Central memory CD8-positive, alpha-beta T cell (primary cell): ENCODE measurements at regions not wholly inside any gene's neighbourhood (a gene's known extent, or its start where the extent isn't known, plus 50 kb on each side); places are given as distances from the start of the nearest gene placed in this dataset.

Source experiments
- ATAC-seq: fragments of 150-1000 bp; cut with Tn5 transposase; replicated peaks from 2 replicates; pipeline ENCODE4 v1.10.0; 2022; ENCODE audit warnings: mild to moderate bottlenecking, moderate FRiP score, moderate number of reproducible peaks; ENCODE audit not compliant: poor library complexity, severe bottlenecking; ENCODE audit errors: extremely low read depth
- DNase-seq, 2 donors: peaks; one replicate each; pipeline ENCODE4 v3.0.0; 2021; ENCODE audit warnings: low spot score in 2 of 2
- H3K27ac Mint-ChIP-seq: one replicate; pipeline ENCODE4 v1.8.0; 2022; ENCODE audit warnings: low read depth, mild to moderate bottlenecking, moderate library complexity, mixed read lengths
- H3K27me3 Mint-ChIP-seq: one replicate; pipeline ENCODE4 v1.8.0; 2022; ENCODE audit warnings: mixed read lengths
- H3K36me3 Mint-ChIP-seq: one replicate; pipeline ENCODE4 v1.8.0; 2022; ENCODE audit warnings: mild to moderate bottlenecking, moderate library complexity, mixed read lengths; ENCODE audit not compliant: insufficient read depth
- H3K4me1 Mint-ChIP-seq: one replicate; pipeline ENCODE4 v1.8.0; 2022; ENCODE audit warnings: mixed read lengths
- H3K4me3 Mint-ChIP-seq: one replicate; pipeline ENCODE4 v1.8.0; 2022; ENCODE audit warnings: mild to moderate bottlenecking, moderate library complexity, mixed read lengths
- H3K9me3 Mint-ChIP-seq: one replicate; pipeline ENCODE4 v1.8.0; 2022; ENCODE audit warnings: mixed read lengths

DNA sequence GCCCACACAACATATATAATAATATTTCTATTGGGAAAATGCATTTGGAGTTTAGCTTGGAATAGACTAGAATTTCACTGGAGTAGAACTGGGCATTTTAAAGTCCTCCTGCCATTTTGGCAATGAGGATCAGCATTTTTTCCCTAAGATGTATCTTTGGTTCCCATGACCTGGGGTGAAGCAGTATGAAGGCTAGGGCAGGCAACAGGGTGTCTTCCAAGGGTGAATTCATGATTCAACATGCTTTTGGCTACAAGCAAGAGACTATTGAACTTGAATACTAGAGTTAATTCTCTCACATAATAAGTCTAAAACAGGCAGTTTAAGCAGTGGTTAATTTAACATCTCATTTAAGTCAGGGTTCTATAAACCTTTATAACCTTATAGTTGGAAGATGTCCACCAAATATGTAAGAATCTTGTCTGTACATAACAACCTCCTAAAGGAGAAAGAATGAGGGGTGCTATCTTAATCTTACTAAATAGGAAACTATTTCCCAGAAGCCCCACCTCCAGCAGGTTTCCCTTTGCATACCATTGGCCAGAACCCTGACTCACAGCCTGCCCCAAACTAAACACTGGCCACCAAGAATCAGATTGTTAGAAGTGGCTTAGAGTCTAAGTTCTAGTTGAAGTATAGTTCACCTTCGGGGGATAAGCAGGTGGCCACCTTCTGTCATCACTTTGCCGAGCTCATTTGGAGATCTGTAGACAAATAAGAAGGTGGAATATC lies 96.0 kb upstream of the PRPS1L1 start:
- Mint-ChIP-seq H3K27me3 (no peaks in the 10 kb centered on the region), H3K9me3 (no peaks in the 10 kb centered on the region), H3K36me3 (peaks cover 2% of the 10 kb centered on the region), H3K4me3 (no peak overlapping the region), H3K4me1 (no peaks in the 10 kb centered on the region), H3K27ac (no peak overlapping the region)
- DNase-seq: no peak
- no peak for ATAC-seq

DNA sequence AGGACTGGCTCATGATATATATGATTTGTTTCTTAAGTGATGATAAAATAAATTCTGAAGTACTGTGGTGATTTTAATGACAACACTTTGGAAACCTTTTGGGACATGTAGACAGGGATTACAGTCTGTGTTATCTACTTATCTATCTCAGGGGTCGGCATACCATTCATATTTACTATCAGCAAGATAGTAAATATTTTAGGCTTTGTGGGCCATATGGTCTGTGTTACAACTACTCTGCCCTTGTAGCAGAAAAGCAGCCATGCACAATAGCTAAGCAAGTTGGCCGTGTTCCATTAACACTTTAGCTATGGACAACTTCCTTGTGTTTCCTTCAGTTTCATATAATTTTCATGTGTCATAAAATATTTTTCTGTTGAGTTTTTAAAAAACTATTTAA lies 97.8 kb upstream of the PRPS1L1 start:
- no peaks in the 10 kb centered on the region for H3K9me3 Mint-ChIP-seq
- DNase-seq (no peak), ATAC-seq (no peak)
- no peak overlapping the region for H3K4me3 Mint-ChIP-seq
- no peak overlapping the region for H3K27ac Mint-ChIP-seq
- no peaks in the 10 kb centered on the region for H3K27me3 Mint-ChIP-seq
- no peaks in the 10 kb centered on the region for H3K4me1 Mint-ChIP-seq
- peaks cover 3% of the 10 kb centered on the region for H3K36me3 Mint-ChIP-seq

DNA sequence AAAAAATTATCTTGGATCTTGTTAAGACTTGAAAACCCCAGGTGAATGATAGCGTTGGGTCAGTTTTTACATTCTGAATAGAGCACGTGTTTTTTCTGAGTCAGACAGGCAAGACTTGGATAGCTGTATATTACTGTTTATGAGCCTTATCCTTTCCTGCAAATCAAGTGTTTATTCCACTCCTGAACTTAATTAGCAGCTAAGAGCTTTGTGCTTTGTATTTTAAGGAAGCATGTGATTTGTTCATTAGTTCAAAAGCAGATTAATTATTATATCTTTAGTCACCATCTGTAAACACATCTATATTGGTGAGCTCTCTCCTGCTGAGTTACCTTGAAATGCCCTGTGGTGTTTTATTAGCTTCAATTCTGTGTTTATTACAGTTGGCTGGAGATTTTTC lies 98.6 kb upstream of the PRPS1L1 start:
- DNase-seq (no peak), ATAC-seq (no peak)
- H3K36me3 Mint-ChIP-seq: peaks cover 3% of the 10 kb centered on the region
- H3K4me3 Mint-ChIP-seq: no peak overlapping the region
- H3K27me3 Mint-ChIP-seq: peaks cover 2% of the 10 kb centered on the region
- H3K4me1 Mint-ChIP-seq: no peaks in the 10 kb centered on the region
- no peak overlapping the region for H3K27ac Mint-ChIP-seq
- H3K9me3 Mint-ChIP-seq: no peaks in the 10 kb centered on the region

DNA sequence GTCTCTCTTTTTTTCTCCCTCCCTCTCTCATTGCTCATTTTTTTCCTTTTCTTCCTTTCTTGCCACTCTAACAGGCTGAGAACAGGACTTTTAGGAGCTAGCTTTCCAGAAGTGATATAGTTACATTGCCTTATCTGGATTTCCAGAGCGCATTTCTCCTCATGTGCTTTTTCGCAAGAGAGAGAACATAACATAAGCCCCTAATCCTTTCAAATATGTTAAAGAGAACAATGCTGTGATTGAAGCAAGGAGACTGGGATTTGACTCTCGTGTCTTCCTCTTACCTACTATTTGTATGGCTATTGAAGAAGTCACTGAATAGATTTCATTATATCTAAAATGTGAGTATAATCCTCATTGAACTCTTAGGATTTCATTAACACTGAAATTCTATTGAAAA lies 101.2 kb upstream of the PRPS1L1 start:
- Mint-ChIP-seq H3K36me3 (peaks cover 7% of the 10 kb centered on the region), H3K4me3 (no peak overlapping the region), H3K27me3 (peaks cover 10% of the 10 kb centered on the region), H3K27ac (no peak overlapping the region), H3K4me1 (no peaks in the 10 kb centered on the region), H3K9me3 (no peaks in the 10 kb centered on the region)
- ATAC-seq (no peak), DNase-seq (no peak)

DNA sequence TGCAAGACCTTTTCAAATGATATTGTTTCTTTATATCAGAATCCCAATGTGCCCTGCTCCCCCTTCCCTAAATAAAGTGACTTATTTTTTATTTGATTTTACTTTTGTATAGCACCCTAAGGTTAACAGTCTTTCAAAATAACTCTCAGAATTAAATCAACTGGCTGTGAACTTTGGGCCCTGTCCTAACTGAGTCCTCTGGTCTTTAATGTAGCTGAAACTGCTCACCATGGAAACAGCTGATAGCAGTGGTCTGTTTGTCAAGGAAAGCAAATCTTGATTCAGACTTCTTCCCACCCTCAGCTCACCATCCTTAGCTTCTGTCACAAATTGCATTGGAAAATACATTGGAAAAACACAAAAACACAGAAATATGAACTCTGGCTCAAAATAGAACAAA lies 105.2 kb upstream of the PRPS1L1 start:
- H3K36me3 Mint-ChIP-seq: peaks cover 7% of the 10 kb centered on the region
- no peak for ATAC-seq
- H3K9me3 Mint-ChIP-seq: no peaks in the 10 kb centered on the region
- H3K4me1 Mint-ChIP-seq: no peaks in the 10 kb centered on the region
- DNase-seq: no peak
- H3K27me3 Mint-ChIP-seq: peaks cover 10% of the 10 kb centered on the region
- no peak overlapping the region for H3K4me3 Mint-ChIP-seq
- no peak overlapping the region for H3K27ac Mint-ChIP-seq

DNA sequence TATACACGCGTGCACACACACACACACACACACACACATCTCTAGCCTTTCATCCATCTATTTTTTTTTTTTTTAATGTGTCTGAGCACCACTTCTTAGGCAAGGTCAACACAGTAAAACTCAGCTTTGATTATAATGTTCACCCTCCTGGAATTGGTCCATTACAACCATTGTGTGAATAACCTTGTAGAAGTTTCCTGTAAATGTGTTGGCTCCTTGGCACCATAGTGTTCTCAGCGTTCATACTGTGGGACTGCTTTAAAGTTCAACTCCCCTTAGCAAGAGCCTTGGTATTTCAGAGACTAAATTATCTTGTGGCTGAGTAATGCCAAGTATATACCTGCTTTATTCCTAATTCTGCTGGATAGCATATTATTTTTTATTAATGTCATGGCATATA lies 106.3 kb upstream of the PRPS1L1 start:
- Mint-ChIP-seq H3K36me3 (peaks cover 4% of the 10 kb centered on the region), H3K9me3 (no peaks in the 10 kb centered on the region), H3K4me3 (no peak overlapping the region), H3K27me3 (peaks cover 10% of the 10 kb centered on the region), H3K27ac (no peak overlapping the region), H3K4me1 (no peaks in the 10 kb centered on the region)
- ATAC-seq (no peak), DNase-seq (no peak)

DNA sequence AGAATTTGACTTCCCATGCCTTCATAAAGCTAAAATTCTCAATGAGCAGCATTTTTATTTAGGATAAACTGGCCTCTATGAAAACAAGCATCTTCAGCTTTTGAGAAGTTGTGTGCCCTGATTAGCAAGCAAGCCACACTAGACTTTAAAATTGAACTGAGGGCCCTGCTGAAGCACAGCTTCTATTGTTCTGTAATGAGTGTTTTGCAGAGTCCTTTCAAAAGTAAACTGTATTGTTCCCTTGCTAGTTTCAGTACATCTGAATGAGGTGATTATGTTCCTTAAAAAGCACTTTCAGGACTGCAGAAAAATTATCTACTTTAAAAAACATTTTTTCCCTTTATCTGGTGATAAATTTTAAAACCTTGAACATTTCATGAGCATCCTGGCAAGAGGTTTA lies 113.3 kb upstream of the PRPS1L1 start:
- peaks cover 6% of the 10 kb centered on the region for H3K27me3 Mint-ChIP-seq
- no peak for ATAC-seq
- no peaks in the 10 kb centered on the region for H3K36me3 Mint-ChIP-seq
- no peak overlapping the region for H3K4me3 Mint-ChIP-seq
- no peak overlapping the region for H3K27ac Mint-ChIP-seq
- H3K4me1 Mint-ChIP-seq: no peaks in the 10 kb centered on the region
- no peak for DNase-seq
- H3K9me3 Mint-ChIP-seq: no peaks in the 10 kb centered on the region

DNA sequence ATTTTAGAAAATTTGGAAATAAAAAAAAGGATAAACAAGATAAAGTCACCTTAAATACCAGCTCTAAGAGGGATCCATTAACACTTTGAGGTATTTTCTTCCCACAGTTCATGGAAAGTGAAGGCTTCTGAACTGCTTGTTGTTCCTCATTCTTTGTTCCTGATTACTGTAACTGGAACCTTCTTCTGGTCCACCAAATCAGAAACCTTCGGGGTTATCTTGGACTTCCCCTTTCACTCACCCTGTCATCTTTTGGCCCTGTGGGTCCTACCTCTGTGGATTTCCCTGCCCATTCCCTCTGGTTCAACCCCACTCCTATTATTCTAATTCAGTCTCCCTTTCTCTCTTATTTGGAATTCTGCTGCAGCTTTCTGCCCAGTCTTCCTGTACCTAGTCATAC lies 116.5 kb upstream of the PRPS1L1 start:
- Mint-ChIP-seq H3K4me1 (no peaks in the 10 kb centered on the region), H3K9me3 (no peaks in the 10 kb centered on the region), H3K4me3 (no peak overlapping the region), H3K27me3 (peaks cover 6% of the 10 kb centered on the region), H3K36me3 (no peaks in the 10 kb centered on the region), H3K27ac (no peak overlapping the region)
- ATAC-seq (no peak), DNase-seq (no peak)

DNA sequence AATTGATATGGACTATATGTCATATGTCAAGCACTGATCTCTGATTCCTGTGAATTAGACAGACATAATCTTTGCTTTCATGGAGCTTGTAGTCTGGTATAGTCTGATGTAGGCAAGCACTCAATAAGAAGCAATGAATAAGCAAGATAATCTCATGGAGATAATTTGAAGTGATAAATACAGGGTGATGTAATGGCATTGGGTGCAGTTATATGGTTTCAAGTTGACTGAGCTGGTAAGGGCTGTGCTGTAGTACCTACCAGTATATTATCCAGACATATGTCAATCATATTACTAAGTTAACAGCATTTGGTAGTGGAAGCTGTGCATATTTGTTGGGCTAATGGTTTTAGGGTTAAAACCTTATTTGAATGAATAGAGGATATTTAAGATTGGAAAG lies 117.5 kb upstream of the PRPS1L1 start:
- H3K36me3 Mint-ChIP-seq: no peaks in the 10 kb centered on the region
- ATAC-seq: no peak

DNA sequence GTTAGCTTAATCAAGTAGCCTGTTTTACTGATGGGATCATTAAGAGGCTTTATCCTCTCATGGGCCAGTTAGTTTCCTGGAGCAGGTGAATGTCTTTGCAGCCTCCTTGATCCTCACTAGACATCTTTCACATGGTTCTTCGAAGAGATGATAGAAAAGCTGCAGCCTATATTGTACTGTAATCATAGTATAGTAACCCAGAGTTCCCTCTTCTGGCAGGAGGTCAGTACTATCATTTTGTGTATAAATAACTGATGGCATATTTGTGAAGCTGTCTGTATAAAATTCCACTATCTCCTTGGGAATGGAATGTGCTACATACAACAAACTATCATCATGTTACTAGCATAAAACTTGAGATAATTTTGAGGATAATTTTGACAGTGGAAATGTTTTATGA lies 123.8 kb upstream of the PRPS1L1 start:
- Mint-ChIP-seq H3K4me1 (peaks cover 6% of the 10 kb centered on the region), H3K36me3 (no peaks in the 10 kb centered on the region), H3K4me3 (no peak overlapping the region), H3K27me3 (peaks cover 24% of the 10 kb centered on the region), H3K9me3 (no peaks in the 10 kb centered on the region), H3K27ac (no peak overlapping the region)
- ATAC-seq (no peak), DNase-seq (no peak)

More for the DNA sequence above, 117.5 kb upstream of the PRPS1L1 start:
- no peak for DNase-seq
- Mint-ChIP-seq H3K4me3 (no peak overlapping the region), H3K4me1 (no peaks in the 10 kb centered on the region), H3K27me3 (peaks cover 6% of the 10 kb centered on the region), H3K27ac (no peak overlapping the region), H3K9me3 (no peaks in the 10 kb centered on the region)

DNA sequence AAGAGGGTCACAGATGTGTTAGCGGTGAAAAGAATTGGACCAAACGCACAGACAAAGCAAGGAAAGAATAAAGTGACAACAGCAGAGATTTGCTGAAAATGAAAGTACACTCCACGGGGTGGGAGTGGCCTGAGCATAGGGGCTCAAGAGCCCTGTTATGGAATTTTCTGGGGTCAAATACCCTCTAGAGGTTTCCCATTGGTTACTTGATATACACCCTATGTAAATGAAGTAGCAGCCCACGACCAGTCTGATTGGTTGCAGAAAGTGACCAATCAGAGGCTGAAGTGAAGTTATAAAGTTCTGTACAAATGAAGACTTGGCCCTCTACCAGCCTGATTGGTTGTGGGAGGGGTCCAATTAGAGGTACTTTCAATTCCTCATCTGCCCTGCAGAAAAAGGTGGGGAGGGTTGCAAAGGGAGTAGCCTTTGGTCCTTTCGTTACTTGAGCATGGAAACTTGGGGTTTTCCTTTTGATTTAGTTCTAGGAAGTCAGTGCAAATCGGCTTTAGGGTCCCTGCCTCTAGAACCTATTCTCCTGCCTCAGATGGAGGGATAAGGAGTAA lies 125.6 kb upstream of the PRPS1L1 start:
- Mint-ChIP-seq H3K4me3 (no peak overlapping the region), H3K9me3 (no peaks in the 10 kb centered on the region), H3K27me3 (peaks cover 36% of the 10 kb centered on the region), H3K4me1 (peaks cover 6% of the 10 kb centered on the region), H3K36me3 (no peaks in the 10 kb centered on the region), H3K27ac (no peak overlapping the region)
- no peak for DNase-seq
- no peak for ATAC-seq

DNA sequence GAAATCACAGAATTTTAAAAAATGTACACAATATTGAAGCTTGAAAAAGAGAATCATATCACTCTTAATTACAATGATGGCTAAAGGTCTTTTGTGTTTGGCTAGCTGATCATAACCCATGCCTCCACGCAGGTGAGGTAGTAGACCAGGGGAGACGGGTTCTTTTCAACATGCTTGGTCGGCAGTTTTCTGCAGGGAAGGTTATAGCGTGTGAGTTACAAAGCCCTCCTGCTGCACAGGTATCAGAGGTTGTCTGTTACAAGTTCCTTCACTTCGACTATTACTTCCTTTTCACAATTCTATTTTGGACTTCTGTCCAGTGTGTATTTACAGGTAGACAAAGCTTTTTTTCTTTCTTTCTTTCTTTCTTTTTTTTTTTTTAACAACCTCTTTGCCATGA lies 127.1 kb upstream of the PRPS1L1 start:
- H3K27ac Mint-ChIP-seq: no peak overlapping the region
- ATAC-seq (no peak), DNase-seq (no peak)
- no peaks in the 10 kb centered on the region for H3K36me3 Mint-ChIP-seq
- H3K4me3 Mint-ChIP-seq: no peak overlapping the region
- no peaks in the 10 kb centered on the region for H3K9me3 Mint-ChIP-seq
- H3K27me3 Mint-ChIP-seq: peaks cover 49% of the 10 kb centered on the region
- peaks cover 6% of the 10 kb centered on the region for H3K4me1 Mint-ChIP-seq

DNA sequence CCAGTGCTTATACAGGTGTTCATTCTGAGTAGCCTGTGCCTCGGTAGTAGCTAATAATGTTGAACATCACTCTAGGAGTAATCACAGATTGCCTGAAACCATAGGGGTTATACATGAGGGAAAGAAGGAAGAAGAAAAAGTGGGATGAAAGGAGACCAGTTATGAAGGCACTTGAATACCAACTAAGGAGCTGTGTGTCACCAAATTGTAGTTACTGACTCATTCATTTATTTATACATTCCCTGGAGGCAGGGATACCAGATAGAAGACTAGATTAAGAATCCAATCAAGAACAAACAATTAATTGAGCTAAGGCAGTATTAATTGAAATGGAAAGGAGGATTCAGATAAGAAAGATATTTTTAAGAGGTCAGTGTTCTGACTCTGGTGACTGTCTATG lies 129.6 kb upstream of the PRPS1L1 start:
- DNase-seq: no peak
- ATAC-seq: no peak
- H3K36me3 Mint-ChIP-seq: no peaks in the 10 kb centered on the region
- peaks cover 50% of the 10 kb centered on the region for H3K27me3 Mint-ChIP-seq
- no peak overlapping the region for H3K4me3 Mint-ChIP-seq
- no peak overlapping the region for H3K27ac Mint-ChIP-seq
- no peaks in the 10 kb centered on the region for H3K9me3 Mint-ChIP-seq
- H3K4me1 Mint-ChIP-seq: peaks cover 6% of the 10 kb centered on the region
